SKM-1 treated with dmso at 0.1 percent for 144 hours (cell line): ENCODE measurements at regions not wholly inside any gene's neighbourhood (a gene's known extent, or its start where the extent isn't known, plus 50 kb on each side); places are given as distances from the start of the nearest gene placed in this dataset.
"Not testable (repeated sequence)": the region's sequence is repeated elsewhere in the genome, so short reads cannot be mapped to it uniquely, and the experiment has no call there.

Experiments used
- DNase-seq: peaks from one replicate; lab custom pipeline; 2025; ENCODE audit not compliant: unreplicated experiment; lab: John Stamatoyannopoulos, UW

- DNase-seq = no peak
These were observed 75.8 kb upstream of the KCNAB1 start for GRCh38 chr3:156044634-156044975.

- DNase-seq = not testable (repeated sequence)
These were observed 71.9 kb upstream of the KCNAB1 start for GRCh38 chr3:156048483-156048882.

- no peak for DNase-seq
These were observed 69.5 kb upstream of the KCNAB1 start for GRCh38 chr3:156050918-156051317.

GRCh38 chr3:156051651-156052050 is 68.7 kb upstream of the KCNAB1 start:
- DNase-seq = no peak

GRCh38 chr3:156052115-156052514 is 68.3 kb upstream of the KCNAB1 start:
- DNase-seq = no peak

GRCh38 chr3:156059950-156060501 is 60.4 kb upstream of the KCNAB1 start:
- no peak for DNase-seq

GRCh38 chr3:156068151-156068550 is 52.2 kb upstream of the KCNAB1 start:
- DNase-seq = not testable (repeated sequence)

GRCh38 chr3:156070028-156070427 is 50.4 kb upstream of the KCNAB1 start:
- DNase-seq = no peak
